GM19238 (cell line): ENCODE measurements at regions not wholly inside any gene's neighbourhood (a gene's known extent, or its start where the extent isn't known, plus 50 kb on each side); places are given as distances from the start of the nearest gene placed in this dataset.

Source experiments
- DNase-seq: peaks from one replicate; pipeline ENCODE4 v3.0.0; 2011; ENCODE audit warnings: low spot score; ENCODE audit not compliant: insufficient read length

GRCh38 chr6:106772270-106773142 is 143.1 kb downstream of the QRSL1 start:
- DNase-seq = no peak

GRCh38 chr6:106771822-106772221 is 142.4 kb downstream of the QRSL1 start:
- DNase-seq = no peak

GRCh38 chr6:106770663-106771062 is 141.3 kb downstream of the QRSL1 start:
- no peak for DNase-seq

GRCh38 chr6:106770081-106770480 is 140.7 kb downstream of the QRSL1 start:
- no peak for DNase-seq

GRCh38 chr6:106767271-106767670 is 137.9 kb downstream of the QRSL1 start:
- DNase-seq = no peak

GRCh38 chr6:106766201-106766600 is 136.8 kb downstream of the QRSL1 start:
- no peak for DNase-seq

GRCh38 chr6:106765496-106765895 is 136.1 kb downstream of the QRSL1 start:
- no peak for DNase-seq

- DNase-seq = no peak
These were observed 135.1 kb downstream of the QRSL1 start for GRCh38 chr6:106764353-106764980.

- DNase-seq = no peak
These were observed 134.0 kb downstream of the QRSL1 start for GRCh38 chr6:106763361-106763760.

GRCh38 chr6:106761160-106761559 is 131.8 kb downstream of the QRSL1 start:
- DNase-seq = no peak

GRCh38 chr6:106759112-106759511 is 129.7 kb downstream of the QRSL1 start:
- DNase-seq = no peak

GRCh38 chr6:106757722-106758467 is 128.5 kb downstream of the QRSL1 start:
- no peak for DNase-seq

GRCh38 chr6:106757267-106757666 is 127.9 kb downstream of the QRSL1 start:
- no peak for DNase-seq

GRCh38 chr6:106754215-106754614 is 124.8 kb downstream of the QRSL1 start:
- DNase-seq = no peak

GRCh38 chr6:106752641-106753040 is 123.3 kb downstream of the QRSL1 start:
- DNase-seq = no peak

- DNase-seq = no peak
These were observed 122.3 kb downstream of the QRSL1 start for GRCh38 chr6:106751501-106752252.

- DNase-seq = no peak
These were observed 121.6 kb downstream of the QRSL1 start for GRCh38 chr6:106750946-106751345.

- DNase-seq = no peak
These were observed 121.0 kb downstream of the QRSL1 start for GRCh38 chr6:106750142-106750918.

- DNase-seq = no peak
These were observed 120.2 kb downstream of the QRSL1 start for GRCh38 chr6:106749609-106750008.

- DNase-seq = no peak
These were observed 119.3 kb downstream of the QRSL1 start for GRCh38 chr6:106748547-106749207.
